ENCODE measurements at regions not wholly inside any gene's neighbourhood (a gene's known extent, or its start where the extent isn't known, plus 50 kb on each side); places are given as distances from the start of the nearest gene placed in this dataset.

DNA sequence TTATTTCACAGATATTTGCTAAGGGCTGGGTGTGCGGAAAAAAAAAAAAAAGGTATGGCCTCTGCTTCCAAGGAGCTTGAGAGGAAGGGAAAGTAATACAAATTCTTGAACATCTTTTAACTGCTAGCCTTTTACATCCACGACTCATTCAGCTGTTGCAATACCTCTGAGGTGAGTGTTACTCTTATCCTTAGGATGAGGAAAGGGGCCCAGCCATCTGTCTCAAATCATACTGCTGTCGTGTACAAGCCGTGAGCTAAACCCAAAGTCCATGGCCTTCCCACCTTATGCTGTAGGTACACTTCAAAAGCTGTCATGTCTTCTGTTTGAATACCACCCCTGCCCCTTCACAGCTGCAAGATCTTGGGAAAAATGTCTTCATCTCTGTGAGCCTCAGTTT lies 146.8 kb downstream of the KCNRG start:
- TF ChIP-seq POLR2A (IDR thresholded peaks at IDR 0.05) (no peak), CTCF (IDR thresholded peaks at IDR 0.05) (no peak)

Data from vagina (tissue), 2 donors.